ENCODE measurements at regions not wholly inside any gene's neighbourhood (a gene's known extent, or its start where the extent isn't known, plus 50 kb on each side); places are given as distances from the start of the nearest gene placed in this dataset.

DNA sequence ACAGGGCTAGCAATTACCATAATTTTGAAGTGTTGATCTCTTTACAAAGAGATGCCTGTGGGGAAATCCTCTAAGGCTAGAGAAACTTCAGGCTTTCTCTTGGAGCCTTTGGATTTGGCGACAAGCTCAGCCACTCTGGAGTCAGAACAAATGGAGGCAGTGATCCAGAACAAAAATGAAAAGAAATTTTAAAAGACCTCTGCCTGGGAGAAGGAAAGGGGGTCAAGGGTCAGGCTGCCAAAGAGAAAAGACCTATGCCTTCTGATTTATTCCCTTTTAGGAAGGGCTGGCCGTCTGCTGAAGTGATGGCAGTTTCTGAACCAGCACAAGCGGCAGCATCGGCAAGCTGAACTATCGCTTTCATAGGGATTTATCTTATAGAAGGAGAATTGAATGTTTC lies 140.8 kb upstream of the SFRP2 start:
- TF ChIP-seq, protein P1, sequence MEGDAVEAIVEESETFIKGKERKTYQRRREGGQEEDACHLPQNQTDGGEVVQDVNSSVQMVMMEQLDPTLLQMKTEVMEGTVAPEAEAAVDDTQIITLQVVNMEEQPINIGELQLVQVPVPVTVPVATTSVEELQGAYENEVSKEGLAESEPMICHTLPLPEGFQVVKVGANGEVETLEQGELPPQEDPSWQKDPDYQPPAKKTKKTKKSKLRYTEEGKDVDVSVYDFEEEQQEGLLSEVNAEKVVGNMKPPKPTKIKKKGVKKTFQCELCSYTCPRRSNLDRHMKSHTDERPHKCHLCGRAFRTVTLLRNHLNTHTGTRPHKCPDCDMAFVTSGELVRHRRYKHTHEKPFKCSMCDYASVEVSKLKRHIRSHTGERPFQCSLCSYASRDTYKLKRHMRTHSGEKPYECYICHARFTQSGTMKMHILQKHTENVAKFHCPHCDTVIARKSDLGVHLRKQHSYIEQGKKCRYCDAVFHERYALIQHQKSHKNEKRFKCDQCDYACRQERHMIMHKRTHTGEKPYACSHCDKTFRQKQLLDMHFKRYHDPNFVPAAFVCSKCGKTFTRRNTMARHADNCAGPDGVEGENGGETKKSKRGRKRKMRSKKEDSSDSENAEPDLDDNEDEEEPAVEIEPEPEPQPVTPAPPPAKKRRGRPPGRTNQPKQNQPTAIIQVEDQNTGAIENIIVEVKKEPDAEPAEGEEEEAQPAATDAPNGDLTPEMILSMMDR (IDR thresholded peaks at IDR 0.05; ENCODE audit: borderline replicate concordance, insufficient read depth, low read depth, low read length), result no peak
- no peak overlapping the region for H3K4me3 ChIP-seq (ENCODE audit: low read depth, low read length)

DNA sequence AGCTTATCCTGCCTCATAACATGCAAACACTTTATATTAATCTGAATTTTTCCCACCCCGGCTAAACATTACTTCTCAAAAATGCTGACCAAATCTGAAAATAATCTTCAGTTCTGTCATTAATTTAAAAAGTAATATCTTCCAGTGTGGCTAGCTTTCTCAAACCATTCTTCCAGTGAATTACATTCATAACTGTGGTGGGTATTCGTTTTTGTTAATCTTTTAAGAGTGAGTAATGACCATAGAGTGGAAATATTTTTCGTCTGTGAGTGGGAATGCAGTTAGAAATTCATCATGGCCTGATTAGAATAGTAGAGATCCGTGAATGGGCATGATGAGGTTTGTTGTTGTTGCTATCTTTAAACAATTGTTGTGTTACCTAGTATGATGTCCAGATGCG lies 138.6 kb upstream of the SFRP2 start:
- TF ChIP-seq, protein P1 (IDR thresholded peaks at IDR 0.05; ENCODE audit: borderline replicate concordance, insufficient read depth, low read depth, low read length), result no peak
- no peak overlapping the region for H3K4me3 ChIP-seq (ENCODE audit: low read depth, low read length)

DNA sequence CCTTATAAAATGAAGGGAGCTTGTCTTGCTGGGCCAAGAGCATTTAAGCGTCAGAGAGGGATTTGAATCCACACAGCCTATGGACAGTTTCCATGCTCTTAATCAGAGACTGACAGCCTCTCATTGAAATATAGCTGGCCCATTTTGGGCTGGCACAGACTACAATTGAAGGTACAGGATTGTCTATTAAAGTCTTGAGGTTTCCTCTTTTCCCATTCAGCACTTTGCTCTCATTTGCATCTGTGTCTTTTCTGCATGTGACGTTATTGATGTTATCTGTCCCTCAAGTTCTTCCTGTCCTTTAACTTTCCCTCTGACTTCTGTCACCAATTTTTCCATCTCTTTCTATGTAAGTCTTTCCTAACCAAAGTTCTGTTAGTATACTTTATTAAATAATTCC lies 133.3 kb upstream of the SFRP2 start:
- TF ChIP-seq, protein P1 (IDR thresholded peaks at IDR 0.05; ENCODE audit: borderline replicate concordance, insufficient read depth, low read depth, low read length), result no peak
- no peak overlapping the region for H3K4me3 ChIP-seq (ENCODE audit: low read depth, low read length)

DNA sequence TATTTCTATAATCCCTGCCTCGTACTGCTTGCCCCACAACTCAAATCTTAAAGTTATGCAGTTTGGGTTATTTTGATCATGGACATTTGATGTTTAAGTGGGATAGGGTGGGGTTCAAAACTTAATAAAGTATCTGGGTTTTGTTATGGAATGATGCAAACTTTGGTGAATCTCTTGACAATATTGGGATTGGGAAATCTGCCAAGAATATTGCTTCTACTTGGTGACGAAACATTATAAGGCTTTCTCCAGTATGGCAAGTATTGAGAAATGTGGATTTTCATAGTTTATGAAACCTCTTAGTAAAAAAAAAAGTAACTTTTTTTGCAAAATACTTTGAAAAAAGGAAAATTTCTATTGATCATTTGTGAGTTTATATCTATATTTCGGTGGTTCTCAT lies 130.8 kb upstream of the SFRP2 start:
- TF ChIP-seq, protein P1 (IDR thresholded peaks at IDR 0.05; ENCODE audit: borderline replicate concordance, insufficient read depth, low read depth, low read length), result no peak
- H3K4me3 ChIP-seq (ENCODE audit: low read depth, low read length), result no peak overlapping the region

DNA sequence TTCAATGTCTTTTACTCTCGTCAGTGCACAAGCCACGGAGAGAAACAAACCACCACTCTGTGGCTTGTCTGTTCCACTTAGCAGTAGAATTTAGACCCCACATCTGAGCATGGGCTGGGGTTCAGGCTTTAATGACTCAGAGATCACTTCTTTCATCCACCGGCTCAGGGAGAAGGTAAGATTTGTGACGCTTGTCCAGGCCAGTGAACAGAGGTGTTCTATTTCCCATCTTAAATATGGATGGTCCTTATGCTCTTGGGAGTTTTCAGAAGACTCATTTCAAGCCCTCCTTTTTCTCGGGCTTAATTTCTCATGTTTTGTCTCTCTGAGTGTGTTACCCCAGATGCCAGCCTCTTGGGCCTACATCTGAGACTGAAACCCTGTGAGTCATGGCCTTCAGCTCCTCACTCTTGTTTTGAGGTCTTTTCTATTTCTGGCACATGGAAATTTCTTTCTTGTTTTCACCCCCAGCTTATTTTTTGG lies 127.4 kb upstream of the SFRP2 start:
- H3K4me3 ChIP-seq (ENCODE audit: low read depth, low read length), result no peak overlapping the region
- TF ChIP-seq, protein P1 (IDR thresholded peaks at IDR 0.05; ENCODE audit: borderline replicate concordance, insufficient read depth, low read depth, low read length), result no peak

DNA sequence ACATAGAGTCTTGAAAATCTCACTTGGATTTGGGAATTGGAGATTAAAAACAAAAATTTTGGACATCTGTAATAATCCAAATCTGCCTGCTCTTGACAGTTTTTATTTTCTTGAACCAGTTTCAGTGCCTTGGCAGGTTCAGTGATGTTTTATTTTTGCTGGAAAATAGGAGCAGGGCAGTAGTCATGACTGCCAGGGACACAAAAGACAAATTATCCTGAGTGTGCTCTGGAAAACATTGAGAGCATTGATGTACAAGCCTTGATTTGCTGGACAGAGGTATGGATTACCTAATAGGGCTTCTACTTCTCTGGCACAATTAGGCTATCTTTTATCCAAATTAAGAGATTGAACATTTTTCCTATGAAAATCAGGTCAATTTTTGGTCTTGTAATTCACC lies 123.4 kb upstream of the SFRP2 start:
- TF ChIP-seq, protein P1 (IDR thresholded peaks at IDR 0.05; ENCODE audit: borderline replicate concordance, insufficient read depth, low read depth, low read length), result no peak

DNA sequence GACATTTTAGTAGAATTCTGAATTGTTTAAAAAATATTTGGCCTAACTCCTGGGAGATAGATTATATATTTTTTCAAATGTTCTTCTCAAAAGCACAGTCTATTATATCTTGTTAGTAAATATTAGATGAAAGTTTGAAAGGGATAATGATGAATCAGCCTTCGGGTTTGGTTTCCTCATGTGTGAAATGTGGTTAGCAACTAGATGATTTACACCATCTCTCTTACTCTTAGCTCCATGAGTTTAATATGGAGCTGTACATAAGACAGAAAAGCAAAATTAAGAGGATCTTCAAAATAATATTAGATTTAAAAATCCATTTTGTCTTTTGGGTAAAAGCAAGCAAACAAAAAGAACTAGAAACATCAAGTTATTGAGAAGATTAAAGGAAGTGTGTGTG lies 120.8 kb upstream of the SFRP2 start:
- TF ChIP-seq, protein P1 (IDR thresholded peaks at IDR 0.05; ENCODE audit: borderline replicate concordance, insufficient read depth, low read depth, low read length), result no peak
- H3K4me3 ChIP-seq (ENCODE audit: low read depth, low read length), result no peak overlapping the region

More for the DNA sequence above, 123.4 kb upstream of the SFRP2 start:
- H3K4me3 ChIP-seq (ENCODE audit: low read depth, low read length), result no peak overlapping the region

Measured in GM12875 (cell line).